Endothelial cell (in vitro differentiated cells): ENCODE measurements at regions not wholly inside any gene's neighbourhood (a gene's known extent, or its start where the extent isn't known, plus 50 kb on each side); places are given as distances from the start of the nearest gene placed in this dataset.

Experiments used
- DNase-seq: peaks from one replicate; pipeline ENCODE4 v3.0.0; 2021; ENCODE audit warnings: low spot score
- H3K27ac Mint-ChIP-seq: one replicate; pipeline ENCODE4 v1.8.0; 2021; ENCODE audit warnings: mixed read lengths, inconsistent platforms; ENCODE audit not compliant: unreplicated experiment
- H3K27me3 Mint-ChIP-seq: one replicate; pipeline ENCODE4 v1.8.0; 2021; ENCODE audit warnings: mild to moderate bottlenecking, moderate library complexity, mixed read lengths, inconsistent platforms; ENCODE audit not compliant: unreplicated experiment
- H3K36me3 Mint-ChIP-seq: one replicate; pipeline ENCODE4 v1.8.0; 2021; ENCODE audit warnings: mild to moderate bottlenecking, low read depth, mixed read lengths, inconsistent platforms; ENCODE audit not compliant: unreplicated experiment
- H3K4me1 Mint-ChIP-seq: one replicate; pipeline ENCODE4 v1.8.0; 2021; ENCODE audit warnings: mild to moderate bottlenecking, mixed read lengths, inconsistent platforms; ENCODE audit not compliant: unreplicated experiment
- H3K4me3 Mint-ChIP-seq: one replicate; pipeline ENCODE4 v1.8.0; 2021; ENCODE audit warnings: mild to moderate bottlenecking, mixed read lengths, inconsistent platforms; ENCODE audit not compliant: unreplicated experiment
- H3K9me3 Mint-ChIP-seq: one replicate; pipeline ENCODE4 v1.8.0; 2021; ENCODE audit warnings: mixed read lengths, inconsistent platforms; ENCODE audit not compliant: unreplicated experiment
- CTCF ChIP-seq: fragments of 200-600 bp; sonication (generic); IDR thresholded peaks from one replicate; pipeline ENCODE4 v1.5.0; 2021; ENCODE audit warnings: antibody characterized with exemption; ENCODE audit not compliant: unreplicated experiment

GRCh38 chr2:236688563-236689392 lies 119.2 kb downstream of the ACKR3 start:
- DNase-seq = no peak
- Mint-ChIP-seq H3K36me3 (no peaks in the 10 kb centered on the region), H3K27ac (peak overlapping the region; percentile 72), H3K4me1 (peaks cover 60% of the 10 kb centered on the region), H3K9me3 (no peaks in the 10 kb centered on the region), H3K4me3 (no peak overlapping the region), H3K27me3 (peaks cover 4% of the 10 kb centered on the region)
- TF ChIP-seq CTCF = no peak

GRCh38 chr2:236689393-236689700 lies 119.7 kb downstream of the ACKR3 start:
- Mint-ChIP-seq H3K4me1 (peaks cover 58% of the 10 kb centered on the region), H3K4me3 (no peak overlapping the region), H3K9me3 (no peaks in the 10 kb centered on the region), H3K27me3 (peaks cover 4% of the 10 kb centered on the region), H3K36me3 (no peaks in the 10 kb centered on the region), H3K27ac (no peak overlapping the region)
- DNase-seq = no peak
- no peak for TF ChIP-seq CTCF

- TF ChIP-seq CTCF = no peak
- DNase-seq = no peak
- Mint-ChIP-seq H3K27me3 (peaks cover 4% of the 10 kb centered on the region), H3K4me1 (peaks cover 53% of the 10 kb centered on the region), H3K27ac (no peak overlapping the region), H3K36me3 (no peaks in the 10 kb centered on the region), H3K4me3 (no peak overlapping the region), H3K9me3 (no peaks in the 10 kb centered on the region)
Observed at GRCh38 chr2:236689981-236690380, 120.4 kb downstream of the ACKR3 start.

GRCh38 chr2:236690726-236691125 lies 121.1 kb downstream of the ACKR3 start:
- no peak for TF ChIP-seq CTCF
- H3K27ac Mint-ChIP-seq = no peak overlapping the region
- peaks cover 50% of the 10 kb centered on the region for H3K4me1 Mint-ChIP-seq
- H3K36me3 Mint-ChIP-seq = no peaks in the 10 kb centered on the region
- H3K9me3 Mint-ChIP-seq = no peaks in the 10 kb centered on the region
- no peak overlapping the region for H3K4me3 Mint-ChIP-seq
- peaks cover 5% of the 10 kb centered on the region for H3K27me3 Mint-ChIP-seq
- DNase-seq = no peak

GRCh38 chr2:236691799-236692167 lies 122.2 kb downstream of the ACKR3 start:
- Mint-ChIP-seq H3K27me3 (peaks cover 6% of the 10 kb centered on the region), H3K9me3 (no peaks in the 10 kb centered on the region), H3K4me3 (no peak overlapping the region), H3K4me1 (peaks cover 39% of the 10 kb centered on the region), H3K36me3 (no peaks in the 10 kb centered on the region), H3K27ac (no peak overlapping the region)
- DNase-seq = no peak
- no peak for TF ChIP-seq CTCF
